ENCODE measurements at regions not wholly inside any gene's neighbourhood (a gene's known extent, or its start where the extent isn't known, plus 50 kb on each side); places are given as distances from the start of the nearest gene placed in this dataset.

GRCh38 chr12:129987841-129988240 is 84.0 kb upstream of the TMEM132D start:
- TF ChIP-seq CTCF (IDR thresholded peaks at IDR 0.05; ENCODE audit: poor library complexity, severe bottlenecking): no peak
- TF ChIP-seq RAD21 (conservative IDR thresholded peaks at IDR 0.05): no peak
- TF ChIP-seq REST (IDR thresholded peaks at IDR 0.05; ENCODE audit: borderline replicate concordance): no peak

Measured in neural cell (in vitro differentiated cells).